Mesendoderm (in vitro differentiated cells): ENCODE measurements at regions not wholly inside any gene's neighbourhood (a gene's known extent, or its start where the extent isn't known, plus 50 kb on each side); places are given as distances from the start of the nearest gene placed in this dataset.

Experiments
- DNase-seq: peaks from one replicate; pipeline ENCODE4 v3.0.0; 2013
- H2AK5ac ChIP-seq: 2 replicates; pipeline ENCODE4 v1.6.1; 2013; ENCODE audit warnings: low read length, inconsistent platforms
- H2BK120ac ChIP-seq: 2 replicates; pipeline ENCODE4 v1.6.1; 2013; ENCODE audit warnings: low read depth, mild to moderate bottlenecking, low read length, moderate library complexity, mixed read lengths
- H2BK15ac ChIP-seq: replicated peaks from 2 replicates; pipeline ENCODE4 v1.6.1; 2013; ENCODE audit warnings: low read depth, mild to moderate bottlenecking, moderate library complexity
- H2BK5ac ChIP-seq: 2 replicates; pipeline ENCODE4 v1.6.1; 2013; ENCODE audit warnings: low read length, inconsistent platforms
- H3K18ac ChIP-seq: 2 replicates; pipeline ENCODE4 v1.6.1; 2013; ENCODE audit warnings: mild to moderate bottlenecking, low read length, mixed read lengths
- H3K23ac ChIP-seq: one replicate; pipeline ENCODE4 v1.6.1; 2013; ENCODE audit warnings: low read length
- H3K27ac ChIP-seq: 2 replicates; pipeline ENCODE4 v1.5.1; 2013; ENCODE audit warnings: low read depth, mild to moderate bottlenecking, inconsistent platforms, low read length, moderate library complexity
- H3K27me3 ChIP-seq: 2 replicates; pipeline ENCODE4 v1.6.1; 2013; ENCODE audit warnings: low read length, control low read depth, mild to moderate bottlenecking, inconsistent platforms; ENCODE audit not compliant: insufficient read depth, poor library complexity
- H3K36me3 ChIP-seq: 2 replicates; pipeline ENCODE4 v1.6.1; 2013; ENCODE audit warnings: low read length, inconsistent platforms; ENCODE audit not compliant: control insufficient read depth, insufficient read depth
- H3K4ac ChIP-seq: one replicate; pipeline ENCODE4 v1.6.1; 2013; ENCODE audit warnings: low read depth, mild to moderate bottlenecking, low read length, moderate library complexity
- H3K4me1 ChIP-seq: 2 replicates; pipeline ENCODE4 v1.6.1; 2013; ENCODE audit warnings: low read depth, low read length, inconsistent platforms; ENCODE audit not compliant: control insufficient read depth
- H3K4me2 ChIP-seq: 2 replicates; pipeline ENCODE4 v1.6.1; 2013; ENCODE audit warnings: low read length
- H3K4me3 ChIP-seq: 2 replicates; pipeline ENCODE4 v1.5.1; 2013; ENCODE audit warnings: mild to moderate bottlenecking, low read length
- H3K56ac ChIP-seq: one replicate; pipeline ENCODE4 v1.6.1; 2013; ENCODE audit warnings: low read length
- H3K79me1 ChIP-seq: 2 replicates; pipeline ENCODE4 v1.6.1; 2013; ENCODE audit warnings: low read length, inconsistent platforms
- H3K79me2 ChIP-seq: 2 replicates; pipeline ENCODE4 v1.6.1; 2013; ENCODE audit warnings: mild to moderate bottlenecking, low read length; ENCODE audit not compliant: control insufficient read depth, insufficient read depth
- H3K9ac ChIP-seq: 2 replicates; pipeline ENCODE4 v1.6.1; 2013; ENCODE audit warnings: low read length, inconsistent platforms
- H4K5ac ChIP-seq: one replicate; pipeline ENCODE4 v1.6.1; 2013; ENCODE audit warnings: low read length
- H4K8ac ChIP-seq: one replicate; pipeline ENCODE4 v1.6.1; 2013; ENCODE audit warnings: low read depth, mild to moderate bottlenecking, control low read depth, low read length, moderate library complexity
- WGBS: extraction: QIAGEN DNeasy Blood & Tissue Kit; methylation state at CpG from one replicate; pipeline ENCODE4 v1.1.7; 2013; ENCODE audit warnings: low lambda C conversion rate, missing lambda C conversion rate; ENCODE audit not compliant: insufficient coverage; ENCODE audit errors: extremely low coverage; 5-methylcytosine and 5-hydroxymethylcytosine counted together

GRCh38 chr1:87791931-87792740 is 463.5 kb downstream of the LMO4 start:
- Histone ChIP-seq H3K27ac (no peak overlapping the region), H3K23ac (no peak overlapping the region), H2BK5ac (no peak overlapping the region), H2BK15ac (no peak overlapping the region), H2BK120ac (no peak overlapping the region), H2AK5ac (no peak overlapping the region), H3K4me1 (peaks cover 8% of the 10 kb centered on the region), H3K18ac (no peak overlapping the region), H4K5ac (no peak overlapping the region), H3K36me3 (no peaks in the 10 kb centered on the region), H3K4me2 (no peak overlapping the region), H4K8ac (no peak overlapping the region), H3K9ac (no peak overlapping the region), H3K4me3 (no peak overlapping the region), H3K79me1 (no peaks in the 10 kb centered on the region), H3K4ac (no peak overlapping the region), H3K56ac (no peak overlapping the region), H3K27me3 (no peaks in the 10 kb centered on the region), H3K79me2 (no peaks in the 10 kb centered on the region)
- DNase-seq = no peak
- WGBS = no CpG with 5 or more reads among the region's 3 CpGs

GRCh38 chr1:87794788-87795614 is 466.3 kb downstream of the LMO4 start:
- no peak overlapping the region for H3K23ac ChIP-seq
- no peak overlapping the region for H3K56ac ChIP-seq
- no peak overlapping the region for H4K5ac ChIP-seq
- H3K4me2 ChIP-seq = no peak overlapping the region
- no peak overlapping the region for H3K4ac ChIP-seq
- no peak overlapping the region for H3K18ac ChIP-seq
- H2BK120ac ChIP-seq = no peak overlapping the region
- H3K9ac ChIP-seq = no peak overlapping the region
- H4K8ac ChIP-seq = no peak overlapping the region
- DNase-seq = peak; percentile 60
- H3K36me3 ChIP-seq = no peaks in the 10 kb centered on the region
- no peak overlapping the region for H2BK15ac ChIP-seq
- no peaks in the 10 kb centered on the region for H3K4me1 ChIP-seq
- H3K79me1 ChIP-seq = no peaks in the 10 kb centered on the region
- H3K27me3 ChIP-seq = no peaks in the 10 kb centered on the region
- no peak overlapping the region for H2BK5ac ChIP-seq
- H3K79me2 ChIP-seq = no peaks in the 10 kb centered on the region
- no peak overlapping the region for H3K27ac ChIP-seq
- whole genome bisulfite sequencing = no CpG with 5 or more reads among the region's 8 CpGs
- no peak overlapping the region for H3K4me3 ChIP-seq
- no peak overlapping the region for H2AK5ac ChIP-seq

GRCh38 chr1:87795615-87796337 is 467.1 kb downstream of the LMO4 start:
- no peak overlapping the region for H3K56ac ChIP-seq
- no peak overlapping the region for H2AK5ac ChIP-seq
- no peaks in the 10 kb centered on the region for H3K79me1 ChIP-seq
- no peaks in the 10 kb centered on the region for H3K4me1 ChIP-seq
- no peaks in the 10 kb centered on the region for H3K36me3 ChIP-seq
- no peak overlapping the region for H2BK5ac ChIP-seq
- H3K4ac ChIP-seq = no peak overlapping the region
- no CpG with 5 or more reads among the region's 3 CpGs for WGBS
- H3K23ac ChIP-seq = no peak overlapping the region
- H4K8ac ChIP-seq = no peak overlapping the region
- no peak overlapping the region for H3K4me2 ChIP-seq
- H2BK120ac ChIP-seq = no peak overlapping the region
- no peak overlapping the region for H3K9ac ChIP-seq
- H4K5ac ChIP-seq = no peak overlapping the region
- no peaks in the 10 kb centered on the region for H3K79me2 ChIP-seq
- H3K18ac ChIP-seq = no peak overlapping the region
- no peak overlapping the region for H3K4me3 ChIP-seq
- DNase-seq = no peak
- no peak overlapping the region for H3K27ac ChIP-seq
- H2BK15ac ChIP-seq = no peak overlapping the region
- no peaks in the 10 kb centered on the region for H3K27me3 ChIP-seq

- Histone ChIP-seq H3K4ac (no peak overlapping the region), H4K8ac (no peak overlapping the region), H3K27me3 (no peaks in the 10 kb centered on the region), H3K18ac (no peak overlapping the region), H3K9ac (no peak overlapping the region), H3K36me3 (no peaks in the 10 kb centered on the region), H2AK5ac (no peak overlapping the region), H2BK120ac (no peak overlapping the region), H3K79me2 (no peaks in the 10 kb centered on the region), H3K79me1 (no peaks in the 10 kb centered on the region), H3K4me3 (no peak overlapping the region), H3K27ac (no peak overlapping the region), H3K23ac (no peak overlapping the region), H2BK15ac (no peak overlapping the region), H4K5ac (no peak overlapping the region), H3K4me2 (no peak overlapping the region), H3K56ac (no peak overlapping the region), H2BK5ac (no peak overlapping the region), H3K4me1 (no peaks in the 10 kb centered on the region)
- no CpG with 5 or more reads among the region's 9 CpGs for WGBS
- no peak for DNase-seq
These were observed 467.8 kb downstream of the LMO4 start for GRCh38 chr1:87796471-87796901.

- Histone ChIP-seq H2BK5ac (no peak overlapping the region), H3K23ac (no peak overlapping the region), H2AK5ac (no peak overlapping the region), H3K56ac (no peak overlapping the region), H3K79me1 (no peaks in the 10 kb centered on the region), H3K4me3 (no peak overlapping the region), H2BK120ac (no peak overlapping the region), H3K27ac (no peak overlapping the region), H3K4me2 (no peak overlapping the region), H3K4me1 (no peaks in the 10 kb centered on the region), H3K79me2 (no peaks in the 10 kb centered on the region), H3K9ac (no peak overlapping the region), H3K4ac (no peak overlapping the region), H3K18ac (no peak overlapping the region), H4K8ac (no peak overlapping the region), H4K5ac (no peak overlapping the region), H2BK15ac (no peak overlapping the region), H3K27me3 (no peaks in the 10 kb centered on the region), H3K36me3 (no peaks in the 10 kb centered on the region)
- DNase-seq = no peak
- WGBS = no CpG with 5 or more reads among the region's 7 CpGs
These were observed 470.8 kb downstream of the LMO4 start for GRCh38 chr1:87799451-87799850.
